GM12878 (cell line): ENCODE measurements at regions not wholly inside any gene's neighbourhood (a gene's known extent, or its start where the extent isn't known, plus 50 kb on each side); places are given as distances from the start of the nearest gene placed in this dataset.

ENCODE experiments used
- ATAC-seq: fragments of 200-7000 bp; cut with Tn5 transposase; 3 replicates; pipeline ENCODE4 v1.9.1; 2020; ENCODE audit warnings: mild to moderate bottlenecking, moderate library complexity
- BruUV-seq: library from RNA; stranded (reverse); fragments of 400-500 nt; replicated peaks from 2 replicates; lab custom pipeline; 2021; lab: Mats Ljungman, UMichigan
- CTCF ChIA-PET: fragments of 300-600 bp; sonication (Branson Sonifier 250); formaldehyde crosslinking; extraction: SDS; loops from one replicate; lab custom pipeline; 2021; ENCODE audit warnings: inconsistent platforms; lab: Yijun Ruan, JAX
- POLR2A ChIA-PET: fragments of 350-600 bp; formaldehyde crosslinking; extraction: SDS; loops from one replicate; lab custom pipeline; 2021; ENCODE audit warnings: inconsistent platforms; lab: Charles Lee
- RAD21 ChIA-PET: fragments of 300-600 bp; sonication (Branson Sonifier 250); formaldehyde crosslinking; loops from one replicate; lab custom pipeline; 2023; ENCODE audit warnings: antibody characterized with exemption; ENCODE audit not compliant: unreplicated experiment; lab: Charles Lee
- SMC1A ChIA-PET: fragments of 300-600 bp; sonication (Branson Sonifier 250); formaldehyde crosslinking; loops from one replicate; lab custom pipeline; 2023; ENCODE audit not compliant: unreplicated experiment, uncharacterized antibody; lab: Charles Lee
- DNase-seq: peaks from one replicate; pipeline ENCODE4 v3.0.0-alpha.2; 2011; ENCODE audit warnings: low read depth, low spot score
- FAIRE-seq: peaks from 3 replicates; lab custom pipeline; 2011; peaks lifted over from hg19 to GRCh38; lab: Jason Lieb, UNC
- H2AFZ ChIP-seq: 2 replicates; pipeline ENCODE4 v1.6.0; 2011; ENCODE audit warnings: low read depth, low read length, control low read depth; ENCODE audit not compliant: control insufficient read depth
- H3K27ac ChIP-seq: 2 replicates; pipeline ENCODE4 v1.5.1; 2011; ENCODE audit warnings: control low read depth; ENCODE audit not compliant: control insufficient read depth, insufficient read depth
- H3K27me3 ChIP-seq, 2 experiments: replicated peaks in 1 of 2; 2 replicates each; pipeline versions ENCODE4 v1.6.0 to v1.6.1; 2011; ENCODE audit warnings: low read length in 1 of 2; ENCODE audit not compliant: control insufficient read depth in 2 of 2, insufficient read depth in 2 of 2
- H3K36me3 ChIP-seq, 2 experiments: 2 replicates each; pipeline ENCODE4 v1.5.1; 2011; ENCODE audit warnings: low read length in 1 of 2; ENCODE audit not compliant: control insufficient read depth in 2 of 2, insufficient read depth in 2 of 2
- H3K4me1 ChIP-seq: 2 replicates; pipeline ENCODE4 v1.6.1; 2011; ENCODE audit warnings: mild to moderate bottlenecking, low read length, moderate library complexity, mixed read lengths; ENCODE audit not compliant: control insufficient read depth, insufficient read depth
- H3K4me2 ChIP-seq: 2 replicates; pipeline ENCODE4 v1.6.0; 2011; ENCODE audit warnings: control low read depth; ENCODE audit not compliant: control insufficient read depth, insufficient read depth
- H3K4me3 ChIP-seq: fragments of 200-600 bp; sonication (generic); 2 replicates; pipeline ENCODE4 v1.5.1; 2016
- H3K79me2 ChIP-seq: 2 replicates; pipeline ENCODE4 v1.6.0; 2011; ENCODE audit warnings: low read length; ENCODE audit not compliant: control insufficient read depth, insufficient read depth
- H3K9ac ChIP-seq: 2 replicates; pipeline ENCODE4 v1.8.0; 2011; ENCODE audit warnings: low read length, control low read depth, mixed read lengths; ENCODE audit not compliant: control insufficient read depth, insufficient read depth
- H3K9me3 ChIP-seq: replicated peaks from 3 replicates; pipeline ENCODE4 v1.5.1; 2011; ENCODE audit warnings: mild to moderate bottlenecking, low read length; ENCODE audit not compliant: control insufficient read depth, insufficient read depth
- H4K20me1 ChIP-seq: 2 replicates; pipeline ENCODE4 v1.6.0; 2011; ENCODE audit not compliant: control insufficient read depth, insufficient read depth
- BCL3 ChIP-seq: IDR thresholded peaks from 2 replicates; pipeline ENCODE4 v1.6.1; 2011; ENCODE audit warnings: borderline replicate concordance, low read depth, mild to moderate bottlenecking, moderate library complexity, low read length; ENCODE audit not compliant: insufficient read depth, poor library complexity, severe bottlenecking
- CEBPB ChIP-seq, 2 experiments: fragments of 150-350 bp in 1 of 2; IDR thresholded peaks; 2 replicates each; pipeline ENCODE4 v1.6.1; 2012 to 2014; ENCODE audit warnings: low read depth in 2 of 2, low read length in 2 of 2, borderline replicate concordance in 1 of 2, inconsistent platforms in 1 of 2
- DPF2 ChIP-seq: fragments of 450-650 bp; IDR thresholded peaks from 2 replicates; pipeline ENCODE4 v1.6.1; 2017; ENCODE audit warnings: mild to moderate bottlenecking
- POLR2A ChIP-seq: IDR thresholded peaks from 2 replicates; pipeline ENCODE4 v1.6.1; 2011; ENCODE audit warnings: low read depth, mild to moderate bottlenecking, low read length
- RAD21 ChIP-seq: IDR thresholded peaks from 2 replicates; pipeline ENCODE4 v1.6.1; 2011; ENCODE audit warnings: mild to moderate bottlenecking, low read depth, low read length, moderate library complexity; ENCODE audit not compliant: insufficient read depth
- ZNF274 ChIP-seq: IDR thresholded peaks from one replicate; pipeline ENCODE4 v1.8.0; 2011; ENCODE audit not compliant: insufficient read length, insufficient read depth
- WGBS: methylation state at CpG from one replicate; pipeline ENCODE4 v1.1.6; 2016; ENCODE audit warnings: low lambda C conversion rate; ENCODE audit not compliant: insufficient replicate concordance, insufficient coverage; ENCODE audit errors: missing lambda C conversion rate; 5-methylcytosine and 5-hydroxymethylcytosine counted together
- in situ Hi-C: fragments of 300-500 bp; cut with MboI; formaldehyde crosslinking; loops from 9 replicates; pipeline ENCODE4 v1.14.3; 2018; ENCODE audit warnings: mixed read lengths
- intact Hi-C: fragments of 100-400 bp; cut with micrococcal nuclease; formaldehyde crosslinking; loops from one replicate; pipeline ENCODE4 v1.14.2; 2022; ENCODE audit not compliant: unreplicated experiment
- TF ChIP-seq, protein P1 (sequence below): fragments of 450-650 bp; IDR thresholded peaks from 2 replicates; pipeline ENCODE4 v1.6.1; 2017; ENCODE audit warnings: mild to moderate bottlenecking, moderate library complexity

GRCh38 chr1:234546387-234546704, 63.6 kb downstream of the IRF2BP2 start:
- Histone ChIP-seq H3K4me3 (no peak overlapping the region), H3K27me3 (no peaks in the 10 kb centered on the region), H3K79me2 (no peaks in the 10 kb centered on the region), H3K9me3 (no peaks in the 10 kb centered on the region), H3K4me1 (no peaks in the 10 kb centered on the region), H2AFZ (no peak overlapping the region), H3K36me3 (no peaks in the 10 kb centered on the region), H4K20me1 (no peaks in the 10 kb centered on the region), H3K27ac (no peak overlapping the region), H3K4me2 (no peak overlapping the region)
- in situ Hi-C loops, result no loop called here
- SMC1A ChIA-PET, result interaction anchor here (1.1 to 1.8 kb wide), 2 partner anchors 10 to 22 kb away, joined by 4 to 6 read pairs; no protein-coding TSS in a partner anchor
- FAIRE-seq, result no peak
- DNase-seq, result no peak
- no peak for ATAC-seq
- POLR2A ChIA-PET, result no interaction called here
- WGBS, result 59% methylated on average over 7 of the region's 7 CpGs
- BruUV-seq, result no TSS peak
- RAD21 ChIA-PET, result no interaction called here
- TF ChIP-seq BCL3, result no peak
- no peak for TF ChIP-seq ZNF274
- TF ChIP-seq POLR2A, result no peak
- TF ChIP-seq, all 136 proteins: peak for 0
- intact Hi-C loops, result no loop called here
- H3K9ac ChIP-seq, result no peak overlapping the region
- CTCF ChIA-PET, result no interaction called here

- no peak overlapping the region for H3K4me3 ChIP-seq
- H3K27me3 ChIP-seq, result no peaks in the 10 kb centered on the region
- in situ Hi-C loops (no loop called here), intact Hi-C loops (no loop called here)
- no peaks in the 10 kb centered on the region for H3K9me3 ChIP-seq
- H3K36me3 ChIP-seq, result no peaks in the 10 kb centered on the region
- ChIA-PET SMC1A (interaction anchor here (0.6 to 1.8 kb wide), 3 partner anchors 9 to 289 kb away, joined by 4 to 6 read pairs (median 4); no protein-coding TSS in a partner anchor), RAD21 (interaction anchor here (0.6 kb wide), 1 partner anchor 73 kb away, joined by 3 read pairs; no protein-coding TSS in a partner anchor), CTCF (no interaction called here), POLR2A (interaction anchor here (0.7 kb wide), 1 partner anchor 38 kb away, joined by 3 read pairs; no protein-coding TSS in a partner anchor)
- no peaks in the 10 kb centered on the region for H3K79me2 ChIP-seq
- FAIRE-seq (no peak), ATAC-seq (peak; percentile 33), DNase-seq (no peak)
- H2AFZ ChIP-seq, result no peak overlapping the region
- H4K20me1 ChIP-seq, result no peaks in the 10 kb centered on the region
- no peak overlapping the region for H3K9ac ChIP-seq
- no TSS peak for BruUV-seq
- WGBS, result 56% methylated on average over 14 of the region's 14 CpGs
- no peaks in the 10 kb centered on the region for H3K4me1 ChIP-seq
- H3K4me2 ChIP-seq, result no peak overlapping the region
- H3K27ac ChIP-seq, result no peak overlapping the region
- TF ChIP-seq, protein P1, sequence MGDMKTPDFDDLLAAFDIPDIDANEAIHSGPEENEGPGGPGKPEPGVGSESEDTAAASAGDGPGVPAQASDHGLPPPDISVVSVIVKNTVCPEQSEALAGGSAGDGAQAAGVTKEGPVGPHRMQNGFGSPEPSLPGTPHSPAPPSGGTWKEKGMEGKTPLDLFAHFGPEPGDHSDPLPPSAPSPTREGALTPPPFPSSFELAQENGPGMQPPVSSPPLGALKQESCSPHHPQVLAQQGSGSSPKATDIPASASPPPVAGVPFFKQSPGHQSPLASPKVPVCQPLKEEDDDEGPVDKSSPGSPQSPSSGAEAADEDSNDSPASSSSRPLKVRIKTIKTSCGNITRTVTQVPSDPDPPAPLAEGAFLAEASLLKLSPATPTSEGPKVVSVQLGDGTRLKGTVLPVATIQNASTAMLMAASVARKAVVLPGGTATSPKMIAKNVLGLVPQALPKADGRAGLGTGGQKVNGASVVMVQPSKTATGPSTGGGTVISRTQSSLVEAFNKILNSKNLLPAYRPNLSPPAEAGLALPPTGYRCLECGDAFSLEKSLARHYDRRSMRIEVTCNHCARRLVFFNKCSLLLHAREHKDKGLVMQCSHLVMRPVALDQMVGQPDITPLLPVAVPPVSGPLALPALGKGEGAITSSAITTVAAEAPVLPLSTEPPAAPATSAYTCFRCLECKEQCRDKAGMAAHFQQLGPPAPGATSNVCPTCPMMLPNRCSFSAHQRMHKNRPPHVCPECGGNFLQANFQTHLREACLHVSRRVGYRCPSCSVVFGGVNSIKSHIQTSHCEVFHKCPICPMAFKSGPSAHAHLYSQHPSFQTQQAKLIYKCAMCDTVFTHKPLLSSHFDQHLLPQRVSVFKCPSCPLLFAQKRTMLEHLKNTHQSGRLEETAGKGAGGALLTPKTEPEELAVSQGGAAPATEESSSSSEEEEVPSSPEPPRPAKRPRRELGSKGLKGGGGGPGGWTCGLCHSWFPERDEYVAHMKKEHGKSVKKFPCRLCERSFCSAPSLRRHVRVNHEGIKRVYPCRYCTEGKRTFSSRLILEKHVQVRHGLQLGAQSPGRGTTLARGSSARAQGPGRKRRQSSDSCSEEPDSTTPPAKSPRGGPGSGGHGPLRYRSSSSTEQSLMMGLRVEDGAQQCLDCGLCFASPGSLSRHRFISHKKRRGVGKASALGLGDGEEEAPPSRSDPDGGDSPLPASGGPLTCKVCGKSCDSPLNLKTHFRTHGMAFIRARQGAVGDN, result no peak
- TF ChIP-seq DPF2, result no peak
- no peak for TF ChIP-seq RAD21
- TF ChIP-seq CEBPB (IDR thresholded peaks at IDR 0.05; ENCODE audit: borderline replicate concordance in 1 of 2, low read depth in 2 of 2, low read length in 2 of 2), result no peak
Observed at GRCh38 chr1:234545517-234546386, 64.2 kb downstream of the IRF2BP2 start.
